Neural cell (in vitro differentiated cells): ENCODE measurements at regions not wholly inside any gene's neighbourhood (a gene's known extent, or its start where the extent isn't known, plus 50 kb on each side); places are given as distances from the start of the nearest gene placed in this dataset.

ENCODE experiments used
- H2AFZ ChIP-seq: fragments of 200-600, 300-800 bp; sonication (generic), shearing (Covaris generic); 2 replicates; pipeline ENCODE4 v1.6.0; 2014; ENCODE audit warnings: low read depth, mild to moderate bottlenecking, antibody characterized with exemption, low read length, moderate library complexity
- H3F3A ChIP-seq: fragments of 200-600 bp; shearing (Covaris generic); 2 replicates; pipeline ENCODE4 v1.6.1; 2016; ENCODE audit warnings: mild to moderate bottlenecking, moderate library complexity, mixed read lengths, antibody characterized with exemption, low read length; ENCODE audit not compliant: insufficient read depth, poor library complexity, severe bottlenecking
- H3K27ac ChIP-seq: fragments of 200-600, 300-800 bp; sonication (generic), shearing (Covaris generic); 2 replicates; pipeline ENCODE4 v1.5.1; 2014; ENCODE audit warnings: mild to moderate bottlenecking, low read length, moderate library complexity
- H3K27me3 ChIP-seq: fragments of 300-800, 200-600 bp; sonication (generic), shearing (Covaris generic); 2 replicates; pipeline ENCODE4 v1.6.0; 2014; ENCODE audit warnings: mild to moderate bottlenecking, low read depth, low read length, moderate library complexity; ENCODE audit not compliant: insufficient read depth
- H3K36me3 ChIP-seq: fragments of 300-800, 200-600 bp; sonication (generic), shearing (Covaris generic); 2 replicates; pipeline ENCODE4 v1.5.1; 2014; ENCODE audit warnings: mild to moderate bottlenecking, antibody characterized with exemption, low read length, moderate library complexity; ENCODE audit not compliant: insufficient read depth
- H3K4me2 ChIP-seq: fragments of 300-800, 200-600 bp; sonication (generic), shearing (Covaris generic); 2 replicates; pipeline ENCODE4 v1.6.0; 2014; ENCODE audit warnings: mild to moderate bottlenecking, low read length
- H3K4me3 ChIP-seq: fragments of 300-800, 200-600 bp; sonication (generic), shearing (Covaris generic); 2 replicates; pipeline ENCODE4 v1.5.1; 2014; ENCODE audit warnings: mild to moderate bottlenecking, low read length, moderate library complexity
- H3K79me2 ChIP-seq: fragments of 200-600 bp; shearing (Covaris generic); replicated peaks from 2 replicates; pipeline ENCODE4 v1.6.0; 2014; ENCODE audit warnings: mild to moderate bottlenecking, low read length, moderate library complexity; ENCODE audit not compliant: insufficient read depth
- H3K9ac ChIP-seq: fragments of 300-800, 200-600 bp; sonication (generic), shearing (Covaris generic); 2 replicates; pipeline ENCODE4 v1.6.1; 2016; ENCODE audit warnings: mild to moderate bottlenecking, low read length, mixed read lengths
- H3K9me2 ChIP-seq: fragments of 200-600 bp; shearing (Covaris generic); 2 replicates; pipeline ENCODE4 v1.6.1; 2016; ENCODE audit warnings: mild to moderate bottlenecking, low read length, mixed read lengths; ENCODE audit not compliant: insufficient read depth
- H3K9me3 ChIP-seq: fragments of 200-600, 300-800 bp; sonication (generic), shearing (Covaris generic); 2 replicates; pipeline ENCODE4 v1.6.1; 2016; ENCODE audit warnings: mild to moderate bottlenecking, mixed run types, low read length, moderate library complexity, mixed read lengths
- H4K20me1 ChIP-seq: fragments of 200-600 bp; shearing (Covaris generic); 2 replicates; pipeline ENCODE4 v1.6.1; 2016; ENCODE audit warnings: mild to moderate bottlenecking, mixed run types; ENCODE audit not compliant: insufficient read depth
- EP300 ChIP-seq: fragments of 450-650 bp; conservative IDR thresholded peaks from 2 replicates; pipeline ENCODE4 v1.6.1; 2014; ENCODE audit warnings: antibody characterized with exemption, mild to moderate bottlenecking, moderate library complexity; ENCODE audit not compliant: poor library complexity, severe bottlenecking
- EZH2 ChIP-seq: fragments of 200-600, 300-800 bp; shearing (Covaris generic), sonication (generic); IDR thresholded peaks from 2 replicates; pipeline ENCODE4 v1.6.1; 2014; ENCODE audit warnings: antibody characterized with exemption, low read length, borderline replicate concordance, mild to moderate bottlenecking; ENCODE audit not compliant: insufficient read depth, poor library complexity, severe bottlenecking
- MXI1 ChIP-seq: fragments of 450-650 bp; conservative IDR thresholded peaks from 2 replicates; pipeline ENCODE4 v1.6.1; 2014; ENCODE audit warnings: antibody characterized with exemption, mild to moderate bottlenecking; ENCODE audit not compliant: poor library complexity, severe bottlenecking
- POLR2AphosphoS5 ChIP-seq: IDR thresholded peaks from 2 replicates; pipeline ENCODE4 v1.6.1; 2012
- RAD21 ChIP-seq: fragments of 450-650 bp; conservative IDR thresholded peaks from 2 replicates; pipeline ENCODE4 v1.6.1; 2014; ENCODE audit warnings: antibody characterized with exemption, mild to moderate bottlenecking, moderate library complexity
- SMC3 ChIP-seq: fragments of 450-650 bp; conservative IDR thresholded peaks from 2 replicates; pipeline ENCODE4 v1.6.1; 2014; ENCODE audit warnings: antibody characterized with exemption, mild to moderate bottlenecking, moderate library complexity; ENCODE audit not compliant: poor library complexity
- TAF1 ChIP-seq: IDR thresholded peaks from 2 replicates; pipeline ENCODE4 v1.6.1; 2012; ENCODE audit warnings: low read depth
- TF ChIP-seq, protein P1 (sequence below): IDR thresholded peaks from 2 replicates; pipeline ENCODE4 v1.6.1; 2012; ENCODE audit warnings: borderline replicate concordance
- TF ChIP-seq, protein P2 (sequence below): fragments of 450-650 bp; IDR thresholded peaks from 2 replicates; pipeline ENCODE4 v1.5.1; 2014; ENCODE audit warnings: antibody characterized with exemption, mild to moderate bottlenecking, moderate library complexity; ENCODE audit not compliant: poor library complexity, severe bottlenecking

DNA sequence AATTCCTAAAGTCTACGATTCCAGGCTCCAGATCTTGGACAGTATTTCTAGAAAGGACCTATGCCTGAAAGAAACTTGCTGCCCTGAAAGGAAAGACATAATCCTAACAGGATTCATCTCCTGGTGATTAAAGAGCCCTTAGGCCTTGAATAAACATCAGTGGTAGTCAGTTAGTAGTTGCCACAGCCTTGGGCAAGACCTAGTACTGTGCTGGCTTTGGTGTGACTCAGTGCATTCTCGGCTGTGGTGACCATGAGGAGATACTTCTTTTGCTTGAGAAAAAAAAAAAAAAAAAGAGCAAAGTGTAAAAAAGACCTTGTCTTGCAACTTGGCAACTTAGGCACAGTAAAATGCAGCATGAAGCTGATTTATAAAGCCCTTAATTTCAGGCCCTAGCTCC is 188.2 kb downstream of the DCAF12L2 start:
- Histone ChIP-seq H3F3A (no peaks in the 10 kb centered on the region), H3K79me2 (no peaks in the 10 kb centered on the region), H4K20me1 (no peaks in the 10 kb centered on the region), H3K4me2 (no peak overlapping the region), H3K36me3 (no peaks in the 10 kb centered on the region), H2AFZ (no peak overlapping the region), H3K9me3 (no peaks in the 10 kb centered on the region), H3K27ac (no peak overlapping the region), H3K4me3 (no peak overlapping the region), H3K27me3 (no peaks in the 10 kb centered on the region), H3K9me2 (no peaks in the 10 kb centered on the region), H3K9ac (no peak overlapping the region)
- TF ChIP-seq TAF1 (no peak), EP300 (no peak), RAD21 (no peak), POLR2AphosphoS5 (no peak), SMC3 (no peak), MXI1 (no peak), EZH2 (no peak)
- TF ChIP-seq, protein P1, sequence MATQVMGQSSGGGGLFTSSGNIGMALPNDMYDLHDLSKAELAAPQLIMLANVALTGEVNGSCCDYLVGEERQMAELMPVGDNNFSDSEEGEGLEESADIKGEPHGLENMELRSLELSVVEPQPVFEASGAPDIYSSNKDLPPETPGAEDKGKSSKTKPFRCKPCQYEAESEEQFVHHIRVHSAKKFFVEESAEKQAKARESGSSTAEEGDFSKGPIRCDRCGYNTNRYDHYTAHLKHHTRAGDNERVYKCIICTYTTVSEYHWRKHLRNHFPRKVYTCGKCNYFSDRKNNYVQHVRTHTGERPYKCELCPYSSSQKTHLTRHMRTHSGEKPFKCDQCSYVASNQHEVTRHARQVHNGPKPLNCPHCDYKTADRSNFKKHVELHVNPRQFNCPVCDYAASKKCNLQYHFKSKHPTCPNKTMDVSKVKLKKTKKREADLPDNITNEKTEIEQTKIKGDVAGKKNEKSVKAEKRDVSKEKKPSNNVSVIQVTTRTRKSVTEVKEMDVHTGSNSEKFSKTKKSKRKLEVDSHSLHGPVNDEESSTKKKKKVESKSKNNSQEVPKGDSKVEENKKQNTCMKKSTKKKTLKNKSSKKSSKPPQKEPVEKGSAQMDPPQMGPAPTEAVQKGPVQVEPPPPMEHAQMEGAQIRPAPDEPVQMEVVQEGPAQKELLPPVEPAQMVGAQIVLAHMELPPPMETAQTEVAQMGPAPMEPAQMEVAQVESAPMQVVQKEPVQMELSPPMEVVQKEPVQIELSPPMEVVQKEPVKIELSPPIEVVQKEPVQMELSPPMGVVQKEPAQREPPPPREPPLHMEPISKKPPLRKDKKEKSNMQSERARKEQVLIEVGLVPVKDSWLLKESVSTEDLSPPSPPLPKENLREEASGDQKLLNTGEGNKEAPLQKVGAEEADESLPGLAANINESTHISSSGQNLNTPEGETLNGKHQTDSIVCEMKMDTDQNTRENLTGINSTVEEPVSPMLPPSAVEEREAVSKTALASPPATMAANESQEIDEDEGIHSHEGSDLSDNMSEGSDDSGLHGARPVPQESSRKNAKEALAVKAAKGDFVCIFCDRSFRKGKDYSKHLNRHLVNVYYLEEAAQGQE: no peak
- TF ChIP-seq, protein P2, sequence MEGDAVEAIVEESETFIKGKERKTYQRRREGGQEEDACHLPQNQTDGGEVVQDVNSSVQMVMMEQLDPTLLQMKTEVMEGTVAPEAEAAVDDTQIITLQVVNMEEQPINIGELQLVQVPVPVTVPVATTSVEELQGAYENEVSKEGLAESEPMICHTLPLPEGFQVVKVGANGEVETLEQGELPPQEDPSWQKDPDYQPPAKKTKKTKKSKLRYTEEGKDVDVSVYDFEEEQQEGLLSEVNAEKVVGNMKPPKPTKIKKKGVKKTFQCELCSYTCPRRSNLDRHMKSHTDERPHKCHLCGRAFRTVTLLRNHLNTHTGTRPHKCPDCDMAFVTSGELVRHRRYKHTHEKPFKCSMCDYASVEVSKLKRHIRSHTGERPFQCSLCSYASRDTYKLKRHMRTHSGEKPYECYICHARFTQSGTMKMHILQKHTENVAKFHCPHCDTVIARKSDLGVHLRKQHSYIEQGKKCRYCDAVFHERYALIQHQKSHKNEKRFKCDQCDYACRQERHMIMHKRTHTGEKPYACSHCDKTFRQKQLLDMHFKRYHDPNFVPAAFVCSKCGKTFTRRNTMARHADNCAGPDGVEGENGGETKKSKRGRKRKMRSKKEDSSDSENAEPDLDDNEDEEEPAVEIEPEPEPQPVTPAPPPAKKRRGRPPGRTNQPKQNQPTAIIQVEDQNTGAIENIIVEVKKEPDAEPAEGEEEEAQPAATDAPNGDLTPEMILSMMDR: no peak

DNA sequence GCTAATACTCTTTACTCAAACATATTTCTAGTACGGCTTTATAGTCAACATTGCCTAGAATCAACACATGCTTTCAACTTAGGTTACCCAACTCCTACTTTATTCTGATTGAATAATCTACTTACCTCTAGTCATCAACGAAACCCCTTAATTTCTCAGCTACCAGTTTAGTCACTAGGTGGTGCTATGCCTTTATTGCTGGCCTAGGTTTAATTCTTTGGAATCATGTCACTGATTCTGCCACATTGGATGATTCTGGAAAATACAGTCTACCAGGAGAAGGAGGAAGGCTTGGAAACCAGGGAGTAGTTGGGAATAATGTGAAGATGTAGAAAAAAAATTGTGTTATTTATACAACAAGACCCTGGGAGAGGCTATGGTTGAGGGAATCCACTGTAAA is 167.7 kb downstream of the DCAF12L2 start:
- Histone ChIP-seq H2AFZ (no peak overlapping the region), H3K27ac (no peak overlapping the region), H3K36me3 (no peaks in the 10 kb centered on the region), H3F3A (no peaks in the 10 kb centered on the region), H3K9ac (no peak overlapping the region), H3K4me3 (no peak overlapping the region), H3K27me3 (no peaks in the 10 kb centered on the region), H4K20me1 (no peaks in the 10 kb centered on the region), H3K9me3 (no peaks in the 10 kb centered on the region), H3K9me2 (no peaks in the 10 kb centered on the region), H3K79me2 (no peaks in the 10 kb centered on the region), H3K4me2 (no peak overlapping the region)
- TF ChIP-seq EP300 (no peak), MXI1 (no peak), POLR2AphosphoS5 (no peak), RAD21 (peak; percentile 67), TAF1 (no peak), SMC3 (peak; percentile 55), EZH2 (no peak)
- TF ChIP-seq, protein P1: peak; percentile 81
- TF ChIP-seq, protein P2: peak; percentile 63
